CD4-positive, alpha-beta T cell treated with Interleukin-17A for 1 hour (primary cell): ENCODE measurements at regions not wholly inside any gene's neighbourhood (a gene's known extent, or its start where the extent isn't known, plus 50 kb on each side); places are given as distances from the start of the nearest gene placed in this dataset.

Source experiments
- DNase-seq: peaks from one replicate; pipeline ENCODE4 v3.0.0-alpha.2; 2020

DNA sequence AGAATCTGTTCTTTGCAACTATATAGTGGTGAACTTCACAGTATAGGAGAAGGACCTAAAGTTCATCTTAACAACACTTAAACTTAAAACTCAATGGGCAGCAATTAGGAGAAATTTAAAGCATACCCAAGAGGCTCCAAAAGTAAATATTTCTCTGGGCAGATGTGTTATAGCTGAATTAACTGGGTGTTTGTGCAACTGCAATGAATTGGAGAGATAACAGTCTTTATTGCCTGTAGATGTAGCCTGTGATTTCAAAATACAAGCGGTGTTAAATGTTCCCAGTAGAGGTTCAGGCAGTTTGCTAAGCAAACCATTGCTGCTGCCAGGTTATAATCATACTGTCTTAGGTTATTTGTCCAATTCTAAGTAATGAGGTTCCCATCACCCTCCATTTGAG, 294.1 kb upstream of the MTNR1B start:
- no peak for DNase-seq

DNA sequence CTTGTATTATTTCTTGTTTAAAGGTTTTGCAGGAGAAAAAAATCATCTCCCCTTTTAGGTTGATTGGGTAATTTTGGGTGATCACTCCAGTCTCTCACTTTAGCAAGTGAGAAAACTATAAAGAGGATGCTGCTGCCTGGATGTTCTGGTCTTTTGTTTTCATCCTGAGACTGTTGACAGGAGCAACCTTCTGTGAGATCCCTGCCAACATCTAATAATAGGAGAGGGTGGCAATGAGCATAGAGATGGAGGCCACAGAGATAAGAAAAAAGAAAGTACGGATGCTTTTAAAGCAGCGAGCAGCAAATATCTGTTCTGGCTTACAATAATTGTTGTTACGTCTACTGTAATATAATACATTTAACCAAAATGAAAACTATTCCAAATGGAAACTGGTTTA, 293.6 kb upstream of the MTNR1B start:
- DNase-seq = no peak

DNA sequence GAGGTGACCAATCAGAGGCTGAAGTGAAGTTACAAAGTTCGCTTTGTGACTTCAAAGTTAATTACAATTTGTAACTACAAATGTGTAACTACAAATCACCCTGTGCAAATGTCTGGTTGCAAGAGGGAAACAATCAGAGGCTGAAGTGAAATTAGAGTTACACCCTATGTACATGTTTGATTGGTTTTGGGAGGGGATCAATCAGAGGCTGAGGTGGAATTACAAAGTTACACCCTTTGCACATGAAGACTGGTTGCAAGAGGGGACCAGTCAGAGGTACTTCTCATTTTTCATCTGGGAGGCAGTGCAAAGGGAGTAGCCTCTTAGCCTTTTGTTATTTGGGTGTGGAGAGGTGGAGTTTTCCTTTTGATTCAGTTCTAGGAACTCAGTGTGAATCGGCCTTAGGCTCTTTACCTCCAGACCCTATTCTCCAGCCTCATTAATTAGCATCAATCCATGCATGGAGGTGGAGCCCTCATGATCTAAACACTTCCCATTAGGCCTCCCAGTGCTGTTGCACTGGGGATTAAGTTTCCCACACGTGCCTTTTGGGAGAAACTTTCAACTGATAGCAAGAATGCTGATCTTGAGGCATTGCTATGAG, 291.3 kb upstream of the MTNR1B start:
- DNase-seq = no peak

DNA sequence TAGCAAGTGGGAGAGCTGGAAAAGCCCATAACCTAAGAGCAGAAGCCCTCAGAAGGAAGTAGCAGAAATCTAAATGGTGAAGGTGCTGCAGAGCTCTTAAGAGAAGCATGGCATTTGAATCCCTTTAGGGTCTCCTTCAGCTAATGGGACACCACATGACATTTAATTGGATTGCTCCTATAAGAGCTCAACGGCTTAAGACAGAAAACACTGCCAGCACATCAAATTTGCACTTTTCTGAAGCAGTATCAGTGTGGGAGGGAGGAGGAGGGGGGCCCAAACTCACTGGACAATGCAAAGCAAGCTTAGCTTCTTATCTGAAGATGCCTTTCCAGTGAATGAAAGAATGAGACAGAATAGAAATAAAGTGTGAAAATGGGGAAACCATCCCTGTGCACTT, 287.9 kb upstream of the MTNR1B start:
- no peak for DNase-seq

DNA sequence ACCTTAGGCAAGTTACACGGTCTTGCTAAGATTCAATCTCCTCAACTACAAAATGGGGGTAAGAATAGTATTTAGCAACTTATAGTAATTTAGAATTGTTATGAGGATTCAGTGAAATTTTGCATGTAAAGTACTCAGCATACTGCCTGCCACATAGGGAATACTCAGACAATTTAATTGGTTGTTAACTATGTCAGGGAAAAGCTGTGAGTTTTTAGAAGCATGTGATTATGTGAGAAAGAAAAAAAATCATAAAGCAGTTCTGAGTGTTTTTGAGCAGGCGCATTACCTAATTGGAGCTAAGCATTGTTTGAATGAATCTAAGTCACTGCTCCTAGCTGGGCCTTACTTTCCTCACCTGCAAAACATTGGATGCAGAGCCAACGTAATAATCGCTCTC, 287.3 kb upstream of the MTNR1B start:
- no peak for DNase-seq

DNA sequence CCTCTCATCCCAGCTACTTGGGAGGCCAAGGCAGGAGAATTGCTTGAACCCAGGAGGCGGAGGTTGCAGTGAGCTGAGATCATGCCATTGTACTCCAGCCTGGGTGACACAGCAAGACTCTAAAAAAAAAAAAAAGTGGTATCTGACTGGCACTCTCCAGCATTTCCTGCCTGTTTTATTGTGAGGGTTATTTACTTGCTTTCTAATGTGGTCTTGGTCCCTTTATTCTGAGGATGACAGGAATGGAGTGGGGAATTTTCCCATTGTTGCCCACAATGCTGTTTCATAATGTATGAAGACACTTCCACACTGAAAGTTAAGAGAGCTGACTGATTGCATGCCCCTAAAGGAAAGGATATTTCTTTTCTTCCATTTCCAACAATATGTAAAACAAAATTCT, 286.5 kb upstream of the MTNR1B start:
- DNase-seq = no peak

DNA sequence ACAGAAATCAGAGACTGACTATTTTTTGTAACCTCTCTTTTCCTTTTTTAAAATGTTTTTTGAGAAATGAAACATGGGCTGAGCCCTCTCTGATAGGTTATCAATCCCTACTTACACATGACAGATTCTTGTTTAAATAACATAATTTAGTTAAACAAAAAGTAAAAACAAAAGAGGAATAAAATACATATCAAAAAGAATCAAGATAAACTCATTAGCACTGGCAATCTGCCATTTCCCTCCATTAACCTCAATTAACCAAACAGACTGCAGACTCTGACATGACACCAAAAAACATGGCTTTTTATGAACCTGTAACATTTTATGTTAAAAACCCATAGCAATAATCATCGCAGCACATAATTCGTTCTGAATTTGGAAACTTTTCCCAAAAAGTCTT, 284.4 kb upstream of the MTNR1B start:
- DNase-seq = no peak

DNA sequence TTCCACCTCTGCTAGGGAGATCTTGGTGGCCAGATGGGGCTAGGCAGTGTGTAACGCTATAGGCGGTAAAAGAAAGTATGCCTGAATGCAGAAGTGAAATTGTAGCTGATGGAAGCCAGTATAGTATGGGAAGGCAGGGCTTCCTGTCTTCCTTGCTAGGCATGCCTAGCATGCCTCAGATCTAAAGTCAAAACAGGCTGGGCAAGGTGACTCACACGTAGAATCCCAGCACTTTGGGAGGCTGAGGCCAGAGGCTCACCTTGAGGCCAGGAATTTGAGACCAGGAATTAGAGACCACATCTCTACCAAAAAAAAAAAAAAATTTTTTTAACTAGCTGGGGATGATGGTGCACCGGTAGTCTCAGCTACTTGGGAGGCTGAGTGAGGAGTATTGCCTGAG, 281.7 kb upstream of the MTNR1B start:
- DNase-seq = no peak

DNA sequence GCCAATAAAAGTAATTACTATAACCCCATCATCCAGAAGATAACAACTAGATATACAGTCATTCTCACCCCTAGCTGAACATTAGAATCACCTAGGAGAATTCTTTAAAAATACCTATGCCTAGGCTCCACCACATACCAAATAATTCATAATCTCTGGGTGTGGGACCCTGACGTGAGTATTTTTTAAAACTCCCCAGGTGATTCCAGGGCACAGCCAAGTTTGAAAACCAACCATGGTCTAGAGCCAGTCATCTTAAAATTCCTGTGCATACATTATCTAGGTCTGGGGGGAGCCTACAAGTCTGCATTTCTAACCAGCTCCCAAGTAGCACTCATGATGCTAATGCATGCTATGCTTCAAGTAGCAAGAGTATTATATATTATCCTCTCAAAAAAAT, 281.0 kb upstream of the MTNR1B start:
- no peak for DNase-seq

DNA sequence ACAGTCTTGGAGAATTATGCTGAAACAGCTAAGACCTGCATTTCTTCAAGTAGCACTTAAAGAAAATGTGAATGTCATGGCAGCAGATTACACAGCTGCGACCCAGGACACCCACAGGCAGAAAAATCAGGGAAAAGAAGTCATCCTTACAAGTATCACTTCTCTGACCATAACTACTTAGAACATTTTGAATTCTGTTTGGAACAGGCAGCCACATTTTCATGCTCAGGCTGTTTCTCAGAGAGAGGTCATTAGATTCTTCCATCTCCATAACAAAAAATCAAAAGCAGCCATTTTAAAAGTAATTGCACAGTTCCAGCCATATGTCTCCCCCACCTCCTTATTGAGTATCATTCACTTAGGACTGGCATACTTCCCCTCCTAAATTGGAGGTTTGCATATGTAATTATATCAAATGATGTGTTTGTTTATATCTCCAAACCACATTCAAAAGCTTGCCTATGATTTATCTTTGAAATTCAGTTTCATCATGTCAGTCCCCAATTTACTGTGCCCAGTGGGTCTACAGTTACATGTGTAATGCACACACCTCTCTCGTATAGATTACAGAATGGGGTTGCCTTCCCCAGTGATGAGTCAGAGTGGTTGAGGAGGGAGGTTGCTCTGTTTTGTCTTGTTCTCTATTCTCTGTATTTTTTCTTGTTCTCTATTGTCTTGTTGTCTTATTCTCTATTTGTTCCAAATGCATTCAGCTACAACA, 276.5 kb upstream of the MTNR1B start:
- DNase-seq = no peak

DNA sequence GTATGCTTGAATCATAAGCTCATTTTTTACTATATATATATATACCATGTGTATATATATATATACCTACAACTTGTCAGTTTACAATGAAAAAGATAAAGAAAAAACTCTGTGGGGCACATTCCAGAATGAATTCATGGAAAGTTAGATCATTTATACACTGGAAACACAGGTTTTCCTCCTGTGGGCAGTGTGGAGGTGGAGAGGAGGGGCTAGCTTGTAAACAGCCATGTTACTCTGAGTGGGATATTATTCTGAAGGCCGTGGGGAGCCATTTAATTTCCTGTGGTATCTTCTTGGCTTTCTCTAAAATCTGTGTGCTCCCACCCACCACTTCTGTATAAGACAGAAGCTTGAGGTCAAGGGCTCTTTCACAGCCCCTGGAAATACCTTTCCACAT, 273.4 kb upstream of the MTNR1B start:
- no peak for DNase-seq

DNA sequence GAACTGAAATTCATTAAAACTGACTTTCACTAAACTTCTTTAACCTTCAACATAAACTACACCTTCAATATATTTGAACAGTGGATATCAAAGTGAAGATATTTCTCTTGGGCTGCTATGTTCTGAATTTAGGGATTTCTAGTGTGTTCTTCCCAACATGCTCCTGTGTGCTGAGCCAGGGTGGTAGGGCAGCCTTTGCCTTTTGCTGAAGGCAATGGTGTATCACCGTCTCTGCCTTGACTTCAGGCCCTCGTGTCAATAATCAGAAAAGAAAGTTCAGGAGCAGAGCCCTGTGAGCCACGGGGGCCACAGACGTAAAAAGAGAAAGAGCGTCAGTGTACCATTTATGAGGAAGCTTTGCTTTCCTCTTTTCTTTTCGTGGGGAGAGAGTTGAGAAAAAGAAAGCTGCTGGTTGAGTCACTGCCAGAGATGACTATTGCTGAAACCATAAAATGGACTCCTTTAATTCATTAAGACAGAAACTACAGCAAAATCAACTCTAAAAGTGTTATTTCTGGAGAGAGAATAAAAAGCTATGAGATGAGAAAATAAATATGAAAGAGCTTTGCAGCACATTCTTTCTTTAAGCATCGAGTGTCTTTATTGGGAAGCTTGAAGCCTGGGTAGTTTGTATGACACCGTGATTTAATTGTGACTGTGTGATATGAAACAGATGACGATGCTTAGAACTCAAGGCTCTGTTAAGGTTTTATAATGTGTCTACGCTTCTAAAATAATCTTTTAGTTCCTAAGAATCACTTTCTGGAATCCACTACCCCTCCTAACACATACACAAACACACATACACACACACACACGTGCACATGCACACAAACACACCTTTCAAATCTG, 271.8 kb upstream of the MTNR1B start:
- no peak for DNase-seq

DNA sequence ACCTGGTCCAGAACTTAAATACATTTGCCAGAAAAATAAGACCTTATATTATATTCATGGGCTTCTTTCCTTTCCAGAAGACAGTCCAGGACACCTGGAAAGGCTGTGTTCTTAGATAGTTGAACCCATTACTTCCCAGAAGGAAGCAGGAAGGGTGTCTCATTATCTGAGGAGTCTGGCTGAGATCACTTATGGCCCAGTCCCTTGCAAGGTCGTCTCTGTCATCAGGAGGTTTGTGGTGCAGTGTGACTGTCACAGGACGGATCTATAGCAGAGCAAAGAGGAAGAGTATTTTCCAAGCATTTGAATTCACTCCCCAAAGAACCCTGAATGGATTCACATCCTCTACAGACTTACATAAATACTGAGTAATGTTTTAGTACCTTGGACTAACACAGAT, 270.7 kb upstream of the MTNR1B start:
- no peak for DNase-seq

DNA sequence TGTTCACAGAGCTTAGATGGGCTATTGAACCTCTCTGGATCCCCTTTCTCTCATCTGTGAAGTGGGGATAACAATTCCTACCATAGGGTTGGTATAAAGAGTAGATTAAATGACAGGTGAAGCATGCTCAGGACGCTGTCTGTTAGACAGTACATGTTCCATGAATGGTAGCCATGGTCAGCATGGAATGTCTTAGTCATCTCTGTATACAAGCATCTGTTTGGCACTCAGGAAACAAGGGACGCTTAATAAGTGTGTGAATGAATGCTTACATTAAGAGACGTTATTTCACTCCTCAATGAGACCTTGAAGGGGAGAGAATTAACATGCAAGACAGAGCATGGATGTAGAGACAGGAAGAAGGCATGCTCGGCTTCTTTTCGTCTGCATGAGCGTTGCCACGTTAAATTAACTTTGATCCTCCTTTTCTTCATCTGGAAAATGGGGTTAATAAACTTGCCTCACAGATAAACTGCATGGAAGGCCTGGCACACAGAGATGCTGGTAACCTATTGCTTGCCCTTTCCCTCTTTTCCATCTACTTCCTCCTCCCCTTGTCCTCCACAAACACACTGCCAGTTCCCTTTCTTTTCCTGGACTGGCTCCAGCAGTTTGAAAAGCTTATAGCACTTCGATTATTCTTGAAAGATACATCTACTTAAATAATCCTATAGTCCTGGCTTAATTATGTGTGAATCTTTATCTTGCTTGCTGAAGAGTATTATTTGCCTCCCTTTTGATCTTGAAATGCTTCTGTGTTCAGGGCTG, 267.2 kb upstream of the MTNR1B start:
- no peak for DNase-seq

DNA sequence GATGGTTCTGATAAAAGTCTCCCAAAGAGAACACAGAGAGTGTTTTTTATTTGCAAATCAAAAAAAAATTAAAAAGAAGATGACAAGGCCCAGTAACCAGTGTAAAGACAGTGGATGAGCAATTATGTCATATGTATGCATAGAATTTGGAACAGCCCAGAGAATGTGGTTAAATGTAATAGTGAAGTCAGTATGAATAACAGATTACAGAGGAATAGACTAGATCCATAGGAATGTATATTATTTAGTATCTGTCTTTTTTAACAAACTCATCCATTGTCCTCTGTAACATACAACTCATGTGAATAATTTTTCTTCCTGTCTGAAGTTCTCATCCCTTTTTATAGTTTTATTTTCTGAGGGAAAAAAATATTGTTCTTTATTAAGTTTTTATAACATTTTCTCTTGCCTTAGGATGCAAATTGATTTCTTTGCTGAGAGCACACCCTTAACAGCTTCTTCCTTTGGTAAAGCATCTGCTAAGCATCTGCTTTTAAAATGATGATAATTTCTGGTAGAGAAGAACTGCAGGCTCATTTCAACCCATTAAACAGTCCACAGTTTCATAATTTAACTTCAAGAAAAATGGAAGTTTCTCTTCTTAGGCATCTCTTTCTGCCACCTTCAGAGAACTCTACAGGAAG, 266.5 kb upstream of the MTNR1B start:
- no peak for DNase-seq

DNA sequence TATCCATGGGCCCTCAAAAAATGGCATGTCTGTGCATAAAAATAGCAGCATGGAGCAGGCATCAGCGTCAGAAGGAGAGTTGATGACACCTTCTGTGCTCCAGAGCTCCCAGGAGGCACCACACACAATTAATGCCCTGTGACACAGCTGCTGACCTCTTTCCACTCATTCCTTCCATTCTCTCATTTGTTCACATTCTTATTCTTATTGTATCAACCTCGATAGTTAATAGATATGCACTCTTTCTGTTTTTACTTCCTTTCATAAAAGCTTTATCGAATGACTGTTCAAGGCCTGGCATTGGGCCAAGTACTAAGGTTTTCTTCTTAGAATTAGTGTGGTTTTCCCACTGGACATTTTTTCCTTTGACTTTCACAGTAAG, 266.0 kb upstream of the MTNR1B start:
- DNase-seq = no peak

DNA sequence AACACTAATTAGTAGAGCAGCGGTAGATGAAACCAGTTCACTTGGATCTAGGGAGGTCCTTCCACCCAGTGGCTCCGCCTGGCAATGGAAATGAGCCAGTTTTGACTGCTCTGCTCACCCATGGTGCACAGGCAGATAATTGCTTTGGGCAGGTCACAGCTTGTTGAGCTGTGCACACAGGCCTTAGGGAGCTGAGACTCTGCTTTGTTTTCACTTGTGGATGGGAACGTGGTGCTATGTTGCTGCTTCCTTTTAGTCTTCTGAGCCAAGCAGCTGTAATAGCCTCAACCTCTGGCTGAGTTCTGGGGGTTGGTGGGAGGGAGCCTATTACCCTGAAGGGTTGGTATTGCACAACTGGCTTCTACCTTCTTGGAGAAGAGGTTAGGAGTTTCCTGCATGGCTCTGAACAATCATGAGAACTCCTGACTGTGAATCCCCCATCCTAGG, 262.3 kb upstream of the MTNR1B start:
- no peak for DNase-seq

DNA sequence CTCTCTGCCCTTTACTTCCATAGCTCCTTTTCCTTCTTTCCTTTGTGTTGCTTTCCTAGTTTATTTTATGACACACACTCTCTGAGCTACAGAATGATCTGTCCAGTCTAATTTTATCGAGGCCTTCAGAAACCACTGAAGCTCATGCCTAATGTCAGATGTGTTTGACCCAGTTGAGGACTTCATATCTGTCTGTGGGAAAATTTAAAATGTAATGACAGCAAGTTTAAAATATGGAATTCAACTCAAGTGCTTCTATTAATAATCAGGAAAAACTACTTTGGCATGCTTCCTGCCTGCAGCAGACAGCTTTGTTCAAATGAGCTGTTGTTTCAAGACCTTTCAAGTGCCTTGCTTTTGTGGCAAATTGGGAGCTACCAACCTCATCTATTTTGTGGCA, 261.8 kb upstream of the MTNR1B start:
- DNase-seq = no peak

DNA sequence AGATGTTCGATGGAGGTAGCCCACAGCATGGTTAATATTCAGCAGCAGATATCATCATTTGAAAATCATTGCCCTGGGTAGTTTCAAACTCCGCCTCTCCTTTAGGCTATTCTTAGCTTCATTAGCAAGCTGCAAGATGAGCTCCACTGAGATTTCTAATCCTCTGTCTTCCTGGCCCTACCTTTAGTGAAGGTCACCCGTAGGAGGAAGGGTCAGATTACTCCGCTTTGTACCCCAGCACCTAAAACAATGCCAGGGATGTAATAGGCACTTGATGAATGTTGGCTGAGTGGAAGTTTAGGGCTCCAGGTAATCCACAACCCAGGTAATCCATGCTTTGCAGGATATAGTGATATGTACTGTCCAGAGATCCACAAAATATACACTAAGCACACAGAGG, 260.1 kb upstream of the MTNR1B start:
- DNase-seq = no peak

DNA sequence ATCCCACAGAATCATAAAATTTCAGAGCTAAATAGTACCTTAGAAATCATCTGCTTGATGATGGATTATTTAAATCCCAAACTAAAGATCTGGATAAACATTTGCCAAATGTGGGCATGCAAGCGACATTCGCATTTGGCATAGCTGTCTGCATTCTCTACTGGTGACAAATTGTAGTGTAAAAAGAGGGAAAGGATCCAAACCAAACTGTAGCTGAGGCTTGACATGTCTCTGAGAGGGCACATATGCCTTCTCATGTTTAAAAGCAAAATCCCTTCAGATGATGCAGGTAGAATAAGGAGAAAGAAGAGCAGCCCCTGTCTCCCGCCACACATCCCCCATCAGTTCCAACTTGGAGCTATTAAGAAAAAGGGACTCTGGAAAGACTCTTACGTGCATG, 257.5 kb upstream of the MTNR1B start:
- no peak for DNase-seq

DNA sequence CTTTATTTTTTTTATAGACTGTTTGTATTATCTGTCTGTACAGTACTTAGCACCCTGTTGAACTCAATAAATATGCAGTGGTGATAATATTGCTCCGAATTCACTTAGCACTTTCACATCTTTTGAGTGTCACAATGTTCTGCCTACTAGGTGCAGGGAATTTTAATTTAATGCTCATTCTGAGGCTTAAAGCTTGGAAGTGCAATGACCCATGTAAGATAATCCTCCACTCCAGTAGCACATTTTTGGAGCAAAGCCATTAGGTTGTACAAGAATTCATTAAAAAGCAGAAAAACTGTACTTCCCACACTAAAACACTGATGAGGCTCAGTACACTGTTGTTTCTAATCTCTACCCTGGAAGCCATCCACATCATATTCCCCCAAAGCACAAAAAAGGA, 255.3 kb upstream of the MTNR1B start:
- no peak for DNase-seq

DNA sequence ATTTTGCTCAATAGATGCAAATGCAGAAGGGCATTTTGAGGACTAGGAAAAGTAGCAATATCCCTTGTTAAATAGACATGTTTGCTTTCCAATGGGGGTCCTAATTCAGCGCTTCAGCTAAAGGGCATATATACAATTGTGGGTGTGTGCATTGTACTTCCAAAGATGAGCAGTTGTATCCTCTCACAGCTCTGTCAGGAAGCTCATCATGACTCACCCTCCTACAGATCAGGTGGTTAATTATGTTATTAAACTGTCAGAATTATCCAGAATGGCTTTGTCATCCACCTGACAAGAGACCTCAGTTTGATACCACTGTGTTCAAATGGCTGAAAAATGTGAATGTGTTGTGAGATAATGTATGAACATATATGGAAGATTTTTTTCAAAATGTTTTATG, 252.2 kb upstream of the MTNR1B start:
- DNase-seq = no peak

DNA sequence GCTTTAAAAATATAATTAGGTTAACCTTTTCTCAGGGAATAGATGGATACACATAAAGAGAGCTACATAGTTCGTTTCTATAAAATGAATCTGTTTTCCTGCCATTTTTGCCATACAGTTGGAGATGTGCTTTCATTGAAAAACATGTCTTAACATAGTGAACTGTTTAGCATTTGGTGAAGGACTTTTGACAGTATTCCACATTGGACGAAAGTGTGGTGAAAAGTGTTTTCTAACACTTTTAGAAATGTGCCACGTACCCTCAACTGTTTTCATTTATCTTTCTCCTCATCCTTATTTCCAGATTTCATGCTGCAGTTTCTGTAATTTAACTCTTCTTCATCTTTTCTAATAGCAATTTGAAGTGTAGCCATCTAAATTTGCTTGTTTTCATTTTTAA, 249.1 kb upstream of the MTNR1B start:
- no peak for DNase-seq
